Ectodermal cell (in vitro differentiated cells): ENCODE measurements at regions not wholly inside any gene's neighbourhood (a gene's known extent, or its start where the extent isn't known, plus 50 kb on each side); places are given as distances from the start of the nearest gene placed in this dataset.

Experiments
- H3K27ac ChIP-seq: 2 replicates; pipeline ENCODE4 v1.7.0; 2013; ENCODE audit warnings: mild to moderate bottlenecking, low read depth, low read length; ENCODE audit not compliant: insufficient read depth, poor library complexity, severe bottlenecking
- H3K27me3 ChIP-seq: 2 replicates; pipeline ENCODE4 v1.7.0; 2013; ENCODE audit warnings: mild to moderate bottlenecking, low read length; ENCODE audit not compliant: insufficient read depth, control insufficient read depth, poor library complexity, severe bottlenecking
- H3K36me3 ChIP-seq: one replicate; pipeline ENCODE4 v1.7.0; 2013; ENCODE audit warnings: low read length; ENCODE audit not compliant: control insufficient read depth, insufficient read depth
- H3K4me1 ChIP-seq: one replicate; pipeline ENCODE4 v1.7.0; 2013; ENCODE audit warnings: low read length; ENCODE audit not compliant: control insufficient read depth, insufficient read depth
- H3K4me3 ChIP-seq: 2 replicates; pipeline ENCODE4 v1.7.0; 2013; ENCODE audit warnings: low read depth, low read length, control low read depth; ENCODE audit not compliant: insufficient read depth
- H3K9me3 ChIP-seq: 2 replicates; pipeline ENCODE4 v1.7.0; 2013; ENCODE audit warnings: mild to moderate bottlenecking, low read length, moderate library complexity; ENCODE audit not compliant: control insufficient read depth
- WGBS, 2 experiments: methylation state at CpG; one replicate each; pipeline ENCODE4 v1.1.7; 2013; ENCODE audit warnings: missing lambda C conversion rate in 2 of 2; 5-methylcytosine and 5-hydroxymethylcytosine counted together

DNA sequence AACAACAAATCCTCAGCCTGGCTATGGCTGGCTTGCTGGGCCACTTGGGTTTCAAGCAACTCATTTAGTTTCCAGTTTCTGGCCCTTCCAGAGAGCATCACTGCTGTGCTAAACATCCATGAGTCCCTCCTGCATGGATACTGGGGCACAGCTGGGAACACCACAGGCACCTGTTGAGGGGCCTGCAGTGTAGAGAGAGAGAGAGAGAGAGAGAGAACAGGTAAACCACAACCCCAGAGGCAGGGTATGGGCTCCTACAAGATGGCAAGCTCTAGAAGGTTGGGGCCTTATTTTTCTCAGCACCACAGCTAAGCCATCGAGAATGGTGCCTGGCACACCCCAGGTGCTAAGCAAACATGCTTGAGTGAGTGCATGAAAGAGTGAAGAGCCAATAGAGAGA lies 120.3 kb downstream of the RBFOX3 start:
- 75 to 84% methylated on average over 1 of the region's 1 CpG for WGBS, 2 experiments
- no peak overlapping the region for H3K27ac ChIP-seq
- no peaks in the 10 kb centered on the region for H3K27me3 ChIP-seq
- no peaks in the 10 kb centered on the region for H3K9me3 ChIP-seq
- H3K36me3 ChIP-seq, result no peaks in the 10 kb centered on the region
- no peak overlapping the region for H3K4me3 ChIP-seq
- H3K4me1 ChIP-seq, result peaks cover 12% of the 10 kb centered on the region

DNA sequence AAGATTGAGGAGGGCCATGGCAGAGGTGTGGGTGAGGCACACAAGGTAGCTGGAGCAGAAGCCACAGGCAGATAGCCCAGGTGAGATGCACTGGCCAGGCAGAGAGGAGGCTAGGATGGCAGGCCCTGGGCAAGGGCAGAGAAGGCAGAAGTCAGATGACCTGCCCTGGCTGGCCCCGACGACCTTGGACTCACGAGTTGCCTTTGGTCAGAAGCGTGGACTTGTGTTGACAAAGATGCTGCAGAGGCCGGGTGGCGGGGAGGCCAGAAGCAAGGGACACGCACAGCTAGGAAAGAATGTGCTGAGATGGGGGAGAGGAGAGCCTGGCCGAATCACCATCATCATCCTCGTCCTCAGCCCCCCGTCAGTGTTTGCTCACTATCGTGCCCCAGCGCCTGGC lies 123.7 kb downstream of the RBFOX3 start:
- H3K27me3 ChIP-seq, result no peaks in the 10 kb centered on the region
- H3K36me3 ChIP-seq, result no peaks in the 10 kb centered on the region
- no peaks in the 10 kb centered on the region for H3K9me3 ChIP-seq
- H3K4me1 ChIP-seq, result peaks cover 33% of the 10 kb centered on the region
- no peak overlapping the region for H3K27ac ChIP-seq
- WGBS, 2 experiments, result 95 to 96% methylated on average over 12 of the region's 12 CpGs
- H3K4me3 ChIP-seq, result no peak overlapping the region

DNA sequence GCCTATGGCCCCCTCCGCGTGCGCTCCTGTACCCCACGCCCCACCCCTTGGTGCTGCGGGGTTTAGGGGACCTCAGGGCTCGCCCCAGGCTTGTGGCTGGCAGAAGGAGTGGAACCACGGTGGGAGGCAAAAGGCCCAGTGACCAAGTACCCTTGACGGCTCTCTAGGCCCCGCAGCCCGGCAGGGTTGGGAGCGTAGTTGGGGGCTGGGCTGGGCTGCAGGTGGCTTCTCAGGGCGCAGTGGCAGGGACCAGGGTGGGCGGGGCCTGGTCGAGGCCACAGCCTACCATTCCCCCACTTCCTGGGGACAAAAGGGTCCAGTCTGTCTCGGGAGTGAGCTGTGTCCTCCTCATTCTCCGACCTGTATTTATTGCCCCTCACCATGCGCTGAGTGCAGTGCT lies 124.9 kb downstream of the RBFOX3 start:
- Histone ChIP-seq H3K27me3 (no peaks in the 10 kb centered on the region), H3K27ac (no peak overlapping the region), H3K9me3 (no peaks in the 10 kb centered on the region), H3K4me1 (peaks cover 34% of the 10 kb centered on the region), H3K4me3 (no peak overlapping the region), H3K36me3 (no peaks in the 10 kb centered on the region)
- WGBS, 2 experiments, result 75 to 77% methylated on average over 17 of the region's 17 CpGs

DNA sequence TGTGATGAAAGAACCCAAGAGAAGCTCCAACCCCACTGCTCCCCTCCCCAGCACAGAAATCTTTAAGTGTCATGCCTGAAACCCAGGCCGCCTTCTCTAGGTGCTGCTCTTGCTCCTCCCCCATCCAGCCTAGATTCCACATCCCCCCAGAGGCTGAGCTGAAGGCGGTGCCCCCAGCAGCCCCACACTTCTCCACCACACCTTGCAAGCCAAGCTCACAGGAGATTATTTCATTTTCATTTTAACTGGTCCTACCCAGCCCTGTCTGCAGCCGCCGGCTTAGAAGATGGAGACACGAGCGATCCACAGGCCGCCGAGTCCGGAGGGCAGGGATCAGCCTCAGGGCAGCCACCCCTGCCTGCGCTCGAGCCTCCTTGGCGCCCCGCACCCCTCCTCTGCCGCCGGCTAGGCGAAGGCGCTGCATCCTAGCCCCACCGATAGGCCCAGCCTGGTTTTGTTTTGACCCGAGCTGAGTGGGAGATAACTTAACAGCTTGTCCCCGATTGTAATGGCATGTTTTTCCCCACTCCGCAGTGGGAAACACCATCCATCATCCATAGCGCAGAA lies 125.3 kb downstream of the RBFOX3 start:
- Histone ChIP-seq H3K27me3 (no peaks in the 10 kb centered on the region), H3K4me1 (peaks cover 34% of the 10 kb centered on the region), H3K4me3 (no peak overlapping the region), H3K36me3 (no peaks in the 10 kb centered on the region), H3K27ac (no peak overlapping the region), H3K9me3 (no peaks in the 10 kb centered on the region)
- WGBS, 2 experiments, result 81 to 83% methylated on average over 22 of the region's 22 CpGs

DNA sequence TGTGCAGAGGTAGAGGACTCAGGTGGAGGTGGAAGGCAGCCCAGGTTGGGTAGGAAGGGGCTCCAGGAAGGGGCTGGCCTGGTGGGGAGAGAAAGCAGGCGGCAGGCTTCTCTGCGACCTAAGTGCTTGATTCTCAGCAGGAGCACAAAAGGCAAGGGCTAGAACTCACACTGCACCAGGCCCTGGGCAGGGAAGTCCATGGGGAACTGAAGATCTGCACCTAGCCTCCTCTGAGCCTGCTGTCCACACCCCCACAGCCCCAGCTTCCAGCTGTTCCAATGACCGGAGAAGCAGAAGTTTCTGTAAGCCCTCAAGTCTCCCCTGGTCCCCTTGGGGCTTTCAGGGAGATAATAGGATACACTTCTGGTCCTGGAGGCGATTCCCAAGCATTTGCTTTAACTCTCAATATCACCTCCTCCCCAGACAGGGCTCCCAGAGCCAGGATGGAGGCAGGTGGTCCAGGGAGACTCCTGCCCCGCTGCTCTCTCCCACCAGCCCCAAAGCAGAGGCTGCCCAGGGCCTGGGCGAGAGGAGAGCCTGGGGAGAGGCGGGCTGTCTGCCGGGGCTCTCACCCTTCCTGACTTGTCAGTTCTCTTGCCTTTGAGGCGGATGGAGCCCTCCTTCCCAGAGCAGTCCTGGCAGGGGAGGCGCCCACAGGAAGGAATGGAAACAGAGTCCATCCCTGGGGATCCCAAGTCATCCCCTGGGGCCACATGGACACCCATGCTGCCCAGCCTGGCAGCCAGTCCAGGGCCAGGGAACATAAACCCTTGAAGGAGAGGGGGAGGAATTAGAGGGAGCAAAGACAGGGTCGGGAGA lies 126.0 kb downstream of the RBFOX3 start:
- Histone ChIP-seq H3K27ac (no peak overlapping the region), H3K36me3 (no peaks in the 10 kb centered on the region), H3K4me1 (peaks cover 34% of the 10 kb centered on the region), H3K9me3 (no peaks in the 10 kb centered on the region), H3K27me3 (no peaks in the 10 kb centered on the region), H3K4me3 (no peak overlapping the region)
- 80 to 82% methylated on average over 11 of the region's 11 CpGs for WGBS, 2 experiments

DNA sequence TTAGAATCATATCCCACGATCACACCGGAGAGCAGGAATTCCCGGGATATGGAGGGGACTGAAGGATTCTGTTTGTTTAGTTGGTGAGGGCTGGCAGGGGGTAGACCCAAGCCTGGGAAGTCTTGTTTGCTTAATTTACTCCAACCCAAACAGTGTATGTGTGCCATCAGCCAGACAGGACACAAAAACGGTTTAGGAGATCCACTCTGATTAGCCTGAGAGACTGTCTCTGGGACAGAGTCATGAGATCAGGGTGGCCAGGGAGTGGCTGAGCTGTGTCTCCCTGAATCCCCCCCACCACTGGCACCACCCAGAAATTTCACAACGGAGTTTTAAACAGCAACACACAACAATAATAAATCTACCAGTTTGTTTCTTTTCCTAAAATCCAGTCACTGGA lies 127.0 kb downstream of the RBFOX3 start:
- no peaks in the 10 kb centered on the region for H3K27me3 ChIP-seq
- no peaks in the 10 kb centered on the region for H3K9me3 ChIP-seq
- no peaks in the 10 kb centered on the region for H3K36me3 ChIP-seq
- H3K4me3 ChIP-seq, result no peak overlapping the region
- 88 to 94% methylated on average over 5 of the region's 5 CpGs for WGBS, 2 experiments
- peaks cover 34% of the 10 kb centered on the region for H3K4me1 ChIP-seq
- no peak overlapping the region for H3K27ac ChIP-seq

DNA sequence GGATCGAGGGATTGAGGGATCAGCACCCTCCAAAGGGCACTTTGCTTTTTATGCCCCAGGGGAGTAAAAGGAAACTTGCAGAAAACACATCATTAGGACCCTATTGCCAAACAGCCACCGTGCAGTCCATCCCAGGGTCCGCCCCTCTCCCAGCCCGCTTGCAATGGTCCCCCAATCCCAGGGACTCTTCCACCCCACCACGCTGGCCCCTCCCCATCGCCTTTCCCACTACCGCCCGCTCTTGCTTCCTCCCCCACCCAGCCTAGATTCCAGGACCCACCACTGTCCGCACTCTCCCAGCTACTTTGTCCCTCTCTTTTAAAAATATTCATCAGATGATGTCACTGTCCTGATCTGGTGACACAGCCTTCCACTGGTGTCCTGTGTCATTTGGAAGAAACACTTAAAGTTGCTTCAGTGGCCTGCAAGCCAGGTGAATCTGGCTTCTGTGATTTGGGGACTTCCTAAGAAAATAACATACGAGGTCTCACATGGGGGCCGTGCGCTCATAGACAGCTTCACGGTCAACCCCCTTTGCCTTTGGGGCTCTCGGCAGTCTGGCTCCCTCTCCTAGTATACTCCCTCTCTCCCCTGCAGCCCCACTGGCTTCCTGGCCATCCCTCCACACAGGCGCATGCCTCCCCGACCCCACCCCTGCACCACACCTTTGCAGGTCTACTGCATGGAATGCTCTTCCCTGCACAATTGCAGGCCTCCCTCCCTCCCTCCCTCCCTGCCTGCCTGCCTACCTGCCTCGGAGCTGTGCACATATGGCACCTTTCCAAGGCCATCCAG lies 127.9 kb downstream of the RBFOX3 start:
- Histone ChIP-seq H3K36me3 (no peaks in the 10 kb centered on the region), H3K4me1 (peaks cover 30% of the 10 kb centered on the region), H3K27me3 (no peaks in the 10 kb centered on the region), H3K9me3 (no peaks in the 10 kb centered on the region), H3K4me3 (no peak overlapping the region), H3K27ac (no peak overlapping the region)
- WGBS, 2 experiments, result 38% methylated on average over 17 of the region's 17 CpGs

DNA sequence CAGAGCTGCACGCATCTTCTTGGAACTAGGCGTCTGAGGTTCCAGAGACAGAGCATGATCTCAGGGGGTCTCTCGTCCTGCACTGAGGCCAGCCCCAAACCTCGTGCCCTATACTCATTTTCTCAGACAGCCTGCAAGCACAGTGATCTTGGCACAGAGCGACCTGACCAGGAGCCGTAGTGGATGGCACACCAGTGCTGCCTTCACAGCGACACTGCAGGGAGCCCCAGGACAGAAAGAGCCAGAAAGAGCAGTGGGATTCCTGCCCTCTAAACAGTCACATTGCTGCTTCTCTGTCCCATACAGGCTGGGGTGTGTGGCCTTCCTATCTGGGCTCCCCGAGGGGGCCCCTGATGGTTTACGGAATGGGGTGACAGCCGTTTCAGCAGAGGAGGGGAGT lies 131.0 kb downstream of the RBFOX3 start:
- Histone ChIP-seq H3K27ac (no peak overlapping the region), H3K9me3 (no peaks in the 10 kb centered on the region), H3K4me3 (no peak overlapping the region), H3K36me3 (no peaks in the 10 kb centered on the region), H3K4me1 (peaks cover 15% of the 10 kb centered on the region), H3K27me3 (no peaks in the 10 kb centered on the region)
- WGBS, 2 experiments, result 93 to 94% methylated on average over 10 of the region's 10 CpGs

DNA sequence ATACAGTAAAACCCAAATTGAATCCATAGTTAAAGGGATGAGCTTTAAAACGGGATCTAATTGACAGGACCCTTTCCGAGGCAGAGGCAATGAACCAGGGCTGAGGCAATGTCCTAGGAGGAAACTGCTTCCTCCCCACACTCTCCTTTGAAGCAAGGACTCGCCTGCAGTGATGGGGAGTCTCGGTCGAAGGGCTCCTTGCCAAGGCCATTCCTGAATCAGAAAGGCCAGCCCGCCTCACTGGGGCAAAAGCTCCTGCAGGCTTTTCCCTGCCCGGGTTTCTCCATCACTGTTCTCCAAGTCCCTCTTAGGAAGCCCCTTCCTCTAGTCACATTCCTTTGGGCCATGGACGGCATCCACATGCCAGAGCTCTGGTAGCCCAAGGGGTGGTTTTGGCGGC lies 132.0 kb downstream of the RBFOX3 start:
- 88 to 89% methylated on average over 9 of the region's 9 CpGs for WGBS, 2 experiments
- H3K36me3 ChIP-seq, result no peaks in the 10 kb centered on the region
- H3K4me3 ChIP-seq, result no peak overlapping the region
- H3K4me1 ChIP-seq, result peaks cover 9% of the 10 kb centered on the region
- no peak overlapping the region for H3K27ac ChIP-seq
- H3K27me3 ChIP-seq, result no peaks in the 10 kb centered on the region
- H3K9me3 ChIP-seq, result no peaks in the 10 kb centered on the region

DNA sequence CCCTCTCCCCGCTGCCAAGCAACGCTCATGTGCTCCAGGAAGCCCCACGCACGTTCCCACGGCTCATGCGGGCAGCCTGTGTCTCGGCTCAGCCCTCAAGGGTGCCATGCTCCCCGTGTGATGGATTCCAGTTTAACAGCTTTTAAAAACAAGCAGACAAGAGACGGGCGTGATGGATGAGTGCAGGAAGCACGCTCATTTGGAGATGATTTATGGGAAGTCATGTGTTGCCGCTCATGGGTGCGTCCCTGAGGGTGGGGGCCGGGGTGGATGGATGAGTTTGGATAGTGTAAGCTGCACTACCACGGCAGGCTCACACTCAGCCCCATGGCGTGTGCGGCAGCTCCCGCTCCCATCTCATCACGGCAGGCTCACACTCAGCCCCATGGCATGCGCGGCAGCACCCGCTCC lies 132.8 kb downstream of the RBFOX3 start:
- H3K27ac ChIP-seq, result no peak overlapping the region
- no peaks in the 10 kb centered on the region for H3K9me3 ChIP-seq
- H3K27me3 ChIP-seq, result no peaks in the 10 kb centered on the region
- no peak overlapping the region for H3K4me3 ChIP-seq
- H3K36me3 ChIP-seq, result no peaks in the 10 kb centered on the region
- peaks cover 9% of the 10 kb centered on the region for H3K4me1 ChIP-seq
- WGBS, 2 experiments, result 94% methylated on average over 22 of the region's 22 CpGs
